ENCODE measurements at regions not wholly inside any gene's neighbourhood (a gene's known extent, or its start where the extent isn't known, plus 50 kb on each side); places are given as distances from the start of the nearest gene placed in this dataset.

DNA sequence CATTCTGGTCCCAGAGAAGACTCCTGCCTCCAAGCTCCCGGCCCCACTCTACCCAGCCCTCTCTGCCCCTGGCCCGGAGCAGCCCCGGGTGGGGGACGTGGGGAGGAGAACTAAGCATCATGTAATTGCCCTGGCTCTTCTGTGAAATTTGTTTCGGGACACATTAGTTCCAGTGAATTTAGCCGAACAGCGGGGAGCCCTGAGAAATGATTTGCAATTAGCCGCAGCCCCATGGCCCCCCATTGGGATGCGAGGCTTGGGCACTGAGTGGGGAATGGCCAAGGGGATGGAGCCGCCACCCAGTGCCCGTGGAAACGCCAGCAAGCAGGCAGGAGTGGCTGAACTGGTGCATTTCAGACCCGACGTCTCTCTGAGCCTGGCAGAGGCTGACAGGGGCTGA lies 173.9 kb upstream of the LHX5 start:
- peaks cover 24 to 46% of the 10 kb centered on the region in 2 experiments for H3K4me1 Mint-ChIP-seq
- H3K4me3 Mint-ChIP-seq = no peak overlapping the region
- no peak for DNase-seq
- Histone ChIP-seq H3K23me2 (ENCODE audit: insufficient read length, low read depth, low read length, poor library complexity, severe bottlenecking) (no peaks in the 10 kb centered on the region), H4K20me1 (ENCODE audit: control insufficient read depth, insufficient read depth, insufficient read length) (no peaks in the 10 kb centered on the region), H3K23ac (ENCODE audit: insufficient read length, low read depth, low read length) (no peak overlapping the region), H3K4me1 (ENCODE audit: insufficient read depth, low read length) (no peaks in the 10 kb centered on the region; the same call in 1 of the 2 replicates), H4K5ac (ENCODE audit: insufficient read length, low read depth, low read length) (no peak overlapping the region), H2BK15ac (ENCODE audit: low read depth, low read length) (no peak overlapping the region), H2BK20ac (ENCODE audit: low read depth, low read length, poor library complexity, severe bottlenecking) (no peak overlapping the region), H2BK120ac (ENCODE audit: low read depth, low read length, poor library complexity, severe bottlenecking) (no peak overlapping the region), H3K14ac (ENCODE audit: insufficient read depth, low read length) (no peak overlapping the region), H3K4me2 (ENCODE audit: insufficient read depth, insufficient read length, low read length) (no peak overlapping the region), H3K27ac (ENCODE audit: insufficient read length, low read depth, low read length) (no peak overlapping the region), H2BK12ac (ENCODE audit: insufficient read length, low read depth, low read length) (no peak overlapping the region), H3K9me3 (ENCODE audit: control insufficient read depth, low read depth, low read length) (no peaks in the 10 kb centered on the region), H4K8ac (replicated peaks; ENCODE audit: insufficient read length, low read depth, low read length) (no peak overlapping the region), H3K56ac (ENCODE audit: insufficient read length, low read depth, low read length) (no peak overlapping the region), H3K4ac (ENCODE audit: low read depth, low read length) (no peak overlapping the region), H4K91ac (ENCODE audit: insufficient read length, low read depth, low read length) (no peak overlapping the region), H3K9ac (ENCODE audit: extremely low read depth, insufficient read length, low read length) (no peak overlapping the region), H2AFZ (ENCODE audit: low read length) (no peak overlapping the region), H3T11ph (ENCODE audit: low read length) (no peak overlapping the region), H2AK5ac (ENCODE audit: insufficient read length, low read length) (no peak overlapping the region), H3K18ac (ENCODE audit: insufficient read length, low read depth, low read length) (no peak overlapping the region), H2BK5ac (ENCODE audit: insufficient read length, low read length) (no peak overlapping the region), H3K27me3 (ENCODE audit: insufficient read depth, low read length) (no peaks in the 10 kb centered on the region; the same call in 1 of the 2 replicates), H3K79me2 (ENCODE audit: insufficient read depth, low read length) (no peaks in the 10 kb centered on the region), H3K79me1 (ENCODE audit: insufficient read depth, low read depth, low read length, poor library complexity, severe bottlenecking) (no peaks in the 10 kb centered on the region)
- TF ChIP-seq, protein P1, sequence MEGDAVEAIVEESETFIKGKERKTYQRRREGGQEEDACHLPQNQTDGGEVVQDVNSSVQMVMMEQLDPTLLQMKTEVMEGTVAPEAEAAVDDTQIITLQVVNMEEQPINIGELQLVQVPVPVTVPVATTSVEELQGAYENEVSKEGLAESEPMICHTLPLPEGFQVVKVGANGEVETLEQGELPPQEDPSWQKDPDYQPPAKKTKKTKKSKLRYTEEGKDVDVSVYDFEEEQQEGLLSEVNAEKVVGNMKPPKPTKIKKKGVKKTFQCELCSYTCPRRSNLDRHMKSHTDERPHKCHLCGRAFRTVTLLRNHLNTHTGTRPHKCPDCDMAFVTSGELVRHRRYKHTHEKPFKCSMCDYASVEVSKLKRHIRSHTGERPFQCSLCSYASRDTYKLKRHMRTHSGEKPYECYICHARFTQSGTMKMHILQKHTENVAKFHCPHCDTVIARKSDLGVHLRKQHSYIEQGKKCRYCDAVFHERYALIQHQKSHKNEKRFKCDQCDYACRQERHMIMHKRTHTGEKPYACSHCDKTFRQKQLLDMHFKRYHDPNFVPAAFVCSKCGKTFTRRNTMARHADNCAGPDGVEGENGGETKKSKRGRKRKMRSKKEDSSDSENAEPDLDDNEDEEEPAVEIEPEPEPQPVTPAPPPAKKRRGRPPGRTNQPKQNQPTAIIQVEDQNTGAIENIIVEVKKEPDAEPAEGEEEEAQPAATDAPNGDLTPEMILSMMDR (conservative IDR thresholded peaks at IDR 0.05) = no peak
- peaks cover 31% of the 10 kb centered on the region for H3K27me3 Mint-ChIP-seq (ENCODE audit: low read depth)
- H3K36me3 Mint-ChIP-seq (ENCODE audit: insufficient read depth in 1 of 3, low read depth in 3 of 3) = no peaks in the 10 kb centered on the region; a peak in 1 of 7 replicates
- no peak overlapping the region for H3K27ac Mint-ChIP-seq
- no CpG with 5 or more reads among the region's 14 CpGs for WGBS (ENCODE audit: extremely low coverage, insufficient read length, low lambda C conversion rate)
- H3K9me3 Mint-ChIP-seq = no peaks in the 10 kb centered on the region

Measured in H9 (cell line).